ENCODE measurements at regions not wholly inside any gene's neighbourhood (a gene's known extent, or its start where the extent isn't known, plus 50 kb on each side); places are given as distances from the start of the nearest gene placed in this dataset.

DNA sequence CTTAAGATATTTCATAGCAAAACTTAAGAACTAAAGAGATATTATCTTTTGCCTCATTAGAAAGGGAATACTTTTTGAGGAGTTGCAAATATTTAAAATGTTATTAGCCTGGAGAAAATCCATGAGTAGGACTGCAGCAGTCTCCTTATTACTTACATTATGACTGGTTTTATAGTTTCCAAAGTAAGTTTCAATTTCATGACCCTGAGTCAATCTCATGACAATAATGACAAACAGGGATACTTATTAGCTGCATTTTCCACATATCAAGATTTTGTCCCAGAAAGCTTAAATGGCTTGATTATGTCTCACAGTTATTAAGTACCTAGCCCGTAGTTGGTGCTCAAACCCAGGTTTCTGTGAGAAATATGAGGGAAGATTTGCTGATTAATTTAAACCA, 150.8 kb upstream of the ZEB2 start:
- Mint-ChIP-seq H3K9me3 (ENCODE audit: insufficient read depth) (no peaks in the 10 kb centered on the region), H3K27ac (no peak overlapping the region), H3K27me3 (no peaks in the 10 kb centered on the region), H3K4me1 (peaks cover 25% of the 10 kb centered on the region), H3K4me3 (no peak overlapping the region)
- Histone ChIP-seq H3K79me2 (ENCODE audit: control insufficient read depth, insufficient read depth, low read length) (no peaks in the 10 kb centered on the region), H3K4me1 (ENCODE audit: control insufficient read depth in 2 of 2, insufficient read depth in 2 of 2, low read length in 2 of 2) (peaks cover 18 to 22% of the 10 kb centered on the region in 2 donors), H3K4me2 (replicated peaks; ENCODE audit: low read depth, low read length, poor library complexity, severe bottlenecking) (no peak overlapping the region), H3K4me3 (ENCODE audit: control extremely low read depth in 1 of 5, extremely low read depth in 1 of 5, insufficient read depth in 1 of 5, low read depth in 2 of 5, low read length in 4 of 5) (no peak overlapping the region), H3K27me3 (replicated peaks in 1 of 4; ENCODE audit: control extremely low read depth in 1 of 4, control insufficient read depth in 3 of 4, insufficient read depth in 4 of 4, low read length in 3 of 4) (no peaks in the 10 kb centered on the region), H3K27ac (ENCODE audit: low read length in 2 of 2) (no peak overlapping the region), H4K20me1 (ENCODE audit: control insufficient read depth, insufficient read depth, low read length, poor library complexity, severe bottlenecking) (no peaks in the 10 kb centered on the region), H3K36me3 (replicated peaks in 1 of 2; ENCODE audit: control extremely low read depth in 1 of 2, control insufficient read depth in 1 of 2, extremely low read depth in 1 of 2, insufficient read depth in 2 of 2, low read length in 1 of 2) (no peaks in the 10 kb centered on the region), H3K9me3 (ENCODE audit: control extremely low read depth in 1 of 3, control insufficient read depth in 2 of 3, insufficient read depth in 1 of 3, low read length in 2 of 3) (no peaks in the 10 kb centered on the region), H2AFZ (ENCODE audit: insufficient read depth, low read depth, low read length, poor library complexity, severe bottlenecking) (no peak overlapping the region), H3K9ac (ENCODE audit: low read length) (no peak overlapping the region)
- intact Hi-C loops (cut with micrococcal nuclease) = no loop called here
- no CpG with 5 or more reads among the region's 1 CpG for WGBS (ENCODE audit: insufficient coverage)
- ATAC-seq (ENCODE audit: low read depth) (no peak), DNase-seq (no peak)
- TF ChIP-seq, protein P1, sequence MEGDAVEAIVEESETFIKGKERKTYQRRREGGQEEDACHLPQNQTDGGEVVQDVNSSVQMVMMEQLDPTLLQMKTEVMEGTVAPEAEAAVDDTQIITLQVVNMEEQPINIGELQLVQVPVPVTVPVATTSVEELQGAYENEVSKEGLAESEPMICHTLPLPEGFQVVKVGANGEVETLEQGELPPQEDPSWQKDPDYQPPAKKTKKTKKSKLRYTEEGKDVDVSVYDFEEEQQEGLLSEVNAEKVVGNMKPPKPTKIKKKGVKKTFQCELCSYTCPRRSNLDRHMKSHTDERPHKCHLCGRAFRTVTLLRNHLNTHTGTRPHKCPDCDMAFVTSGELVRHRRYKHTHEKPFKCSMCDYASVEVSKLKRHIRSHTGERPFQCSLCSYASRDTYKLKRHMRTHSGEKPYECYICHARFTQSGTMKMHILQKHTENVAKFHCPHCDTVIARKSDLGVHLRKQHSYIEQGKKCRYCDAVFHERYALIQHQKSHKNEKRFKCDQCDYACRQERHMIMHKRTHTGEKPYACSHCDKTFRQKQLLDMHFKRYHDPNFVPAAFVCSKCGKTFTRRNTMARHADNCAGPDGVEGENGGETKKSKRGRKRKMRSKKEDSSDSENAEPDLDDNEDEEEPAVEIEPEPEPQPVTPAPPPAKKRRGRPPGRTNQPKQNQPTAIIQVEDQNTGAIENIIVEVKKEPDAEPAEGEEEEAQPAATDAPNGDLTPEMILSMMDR (IDR thresholded peaks at IDR 0.05) = no peak
- TF ChIP-seq EZH2 (IDR thresholded peaks at IDR 0.05; ENCODE audit: borderline replicate concordance, insufficient read depth, low read depth, low read length, poor library complexity, severe bottlenecking) = no peak
- CTCF ChIA-PET = no interaction called here
- POLR2A ChIA-PET = no interaction called here

DNA sequence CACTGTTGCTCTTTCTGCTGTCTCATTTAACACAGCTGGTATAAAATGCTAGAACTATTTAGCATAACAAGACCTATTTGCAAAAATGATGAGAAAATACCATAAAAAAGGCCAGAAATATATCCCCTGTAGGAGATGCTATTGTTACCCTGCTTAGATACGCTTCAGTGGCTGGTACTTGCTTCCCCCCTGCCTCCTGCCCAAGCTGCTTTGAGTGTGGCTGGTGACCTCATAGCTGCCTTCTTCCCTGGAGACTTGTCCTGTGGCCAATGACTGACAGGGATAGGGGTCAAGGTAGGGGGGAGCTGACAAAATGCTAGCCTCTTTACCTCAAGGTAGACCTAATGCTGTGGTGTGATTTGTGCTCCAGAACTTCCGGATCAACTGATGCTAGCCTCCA, 150.2 kb upstream of the ZEB2 start:
- H3K27ac ChIP-seq (ENCODE audit: low read length in 2 of 2) = no peak overlapping the region
- H3K4me3 Mint-ChIP-seq = no peak overlapping the region
- WGBS (ENCODE audit: insufficient coverage) = 33% methylated on average over 1 of the region's 2 CpGs
- CTCF ChIA-PET = no interaction called here
- H3K9ac ChIP-seq (ENCODE audit: low read length) = no peak overlapping the region
- POLR2A ChIA-PET = no interaction called here
- TF ChIP-seq EZH2 (IDR thresholded peaks at IDR 0.05; ENCODE audit: borderline replicate concordance, insufficient read depth, low read depth, low read length, poor library complexity, severe bottlenecking) = no peak
- TF ChIP-seq, protein P1 (IDR thresholded peaks at IDR 0.05) = no peak
- H3K36me3 ChIP-seq (replicated peaks in 1 of 2; ENCODE audit: control extremely low read depth in 1 of 2, control insufficient read depth in 1 of 2, extremely low read depth in 1 of 2, insufficient read depth in 2 of 2, low read length in 1 of 2) = no peaks in the 10 kb centered on the region
- H3K27me3 Mint-ChIP-seq = no peaks in the 10 kb centered on the region
- no peaks in the 10 kb centered on the region for H3K9me3 ChIP-seq (ENCODE audit: control extremely low read depth in 1 of 3, control insufficient read depth in 2 of 3, insufficient read depth in 1 of 3, low read length in 2 of 3)
- intact Hi-C loops (cut with micrococcal nuclease) = no loop called here
- H3K4me1 Mint-ChIP-seq = peaks cover 25% of the 10 kb centered on the region
- no peaks in the 10 kb centered on the region for H4K20me1 ChIP-seq (ENCODE audit: control insufficient read depth, insufficient read depth, low read length, poor library complexity, severe bottlenecking)
- peak overlapping the region; percentile 62 for H3K27ac Mint-ChIP-seq
- no peaks in the 10 kb centered on the region for H3K27me3 ChIP-seq (replicated peaks in 1 of 4; ENCODE audit: control extremely low read depth in 1 of 4, control insufficient read depth in 3 of 4, insufficient read depth in 4 of 4, low read length in 3 of 4)
- H2AFZ ChIP-seq (ENCODE audit: insufficient read depth, low read depth, low read length, poor library complexity, severe bottlenecking) = no peak overlapping the region
- H3K9me3 Mint-ChIP-seq (ENCODE audit: insufficient read depth) = no peaks in the 10 kb centered on the region
- peaks cover 18 to 22% of the 10 kb centered on the region in 2 donors for H3K4me1 ChIP-seq (ENCODE audit: control insufficient read depth in 2 of 2, insufficient read depth in 2 of 2, low read length in 2 of 2)
- H3K4me2 ChIP-seq (replicated peaks; ENCODE audit: low read depth, low read length, poor library complexity, severe bottlenecking) = no peak overlapping the region
- no peaks in the 10 kb centered on the region for H3K79me2 ChIP-seq (ENCODE audit: control insufficient read depth, insufficient read depth, low read length)
- DNase-seq (peak; percentile 31), ATAC-seq (ENCODE audit: low read depth) (peak; percentile 49)
- H3K4me3 ChIP-seq (ENCODE audit: control extremely low read depth in 1 of 5, extremely low read depth in 1 of 5, insufficient read depth in 1 of 5, low read depth in 2 of 5, low read length in 4 of 5) = no peak overlapping the region
